Upper lobe of left lung (tissue), 4 donors: ENCODE measurements at regions not wholly inside any gene's neighbourhood (a gene's known extent, or its start where the extent isn't known, plus 50 kb on each side); places are given as distances from the start of the nearest gene placed in this dataset.

Experiments
- CTCF ChIP-seq, 6 experiments: fragments of 450-650 bp in 4 of 6; fragments of 200-600 bp in 2 of 6; sonication (generic) in 2 of 6; IDR thresholded peaks; one replicate each; pipeline ENCODE4 v1.5.1; 2016 to 2019; ENCODE audit warnings: antibody characterized with exemption in 6 of 6
- EP300 ChIP-seq, 4 donors: sonication (generic); formaldehyde crosslinking; IDR thresholded peaks; one replicate each; pipeline ENCODE4 v1.5.1; 2017; ENCODE audit warnings: antibody characterized with exemption in 4 of 4, control low read depth in 2 of 4
- POLR2A ChIP-seq, 4 donors: fragments of 450-650 bp; IDR thresholded peaks; one replicate each; pipeline ENCODE4 v1.5.1; 2016 to 2017; ENCODE audit warnings: antibody characterized with exemption in 4 of 4, mild to moderate bottlenecking in 2 of 4
- POLR2AphosphoS5 ChIP-seq, 2 donors: sonication (generic); formaldehyde crosslinking; IDR thresholded peaks; one replicate each; pipeline ENCODE4 v1.5.1; 2017; ENCODE audit warnings: antibody characterized with exemption in 2 of 2

- TF ChIP-seq CTCF (IDR thresholded peaks at IDR 0.05) (no peak), POLR2A (IDR thresholded peaks at IDR 0.05) (no peak), EP300 (IDR thresholded peaks at IDR 0.05) (no peak), POLR2AphosphoS5 (IDR thresholded peaks at IDR 0.05) (no peak)
Observed at GRCh38 chr6:132877003-132877402, 62.6 kb downstream of the RPS12 start.
